Keratinocyte (primary cell): ENCODE measurements at regions not wholly inside any gene's neighbourhood (a gene's known extent, or its start where the extent isn't known, plus 50 kb on each side); places are given as distances from the start of the nearest gene placed in this dataset.

Experiments used
- CTCF ChIP-seq, 3 experiments: IDR thresholded peaks in 1 of 3; conservative IDR thresholded peaks in 1 of 3; optimal IDR thresholded peaks in 1 of 3; 2 replicates in 2 of 3; 3 replicates in 1 of 3; pipeline versions ENCODE3 to v1.5.1; 2011; ENCODE audit warnings: low read length in 3 of 3, mild to moderate bottlenecking in 3 of 3, moderate library complexity in 2 of 3, control low read depth in 1 of 3, inconsistent platforms in 1 of 3; ENCODE audit not compliant: insufficient read depth in 2 of 3; ENCODE audit errors: extremely low read depth in 1 of 3
- EZH2 ChIP-seq: IDR thresholded peaks from one replicate; pipeline ENCODE4 v1.6.1; 2012; ENCODE audit warnings: inconsistent platforms, mild to moderate bottlenecking, low read length, moderate library complexity

- TF ChIP-seq EZH2 = no peak
- TF ChIP-seq CTCF (optimal IDR thresholded peaks at IDR 0.05 in 1 of 3, IDR thresholded peaks at IDR 0.05 in 1 of 3, conservative IDR thresholded peaks at IDR 0.05 in 1 of 3; ENCODE audit: extremely low read depth in 1 of 3, insufficient read depth in 2 of 3, low read length in 3 of 3) = no peak
Measured at GRCh38 chr2:120905298-120905697, 169.6 kb downstream of the GLI2 start.
